SK-N-SH treated with all-trans-retinoic acid at 6 μM for 48 hours (cell line): ENCODE measurements at regions not wholly inside any gene's neighbourhood (a gene's known extent, or its start where the extent isn't known, plus 50 kb on each side); places are given as distances from the start of the nearest gene placed in this dataset.

Experiments
- ARNTL ChIP-seq: fragments of 450-650 bp; formaldehyde crosslinking; IDR thresholded peaks from 2 replicates; pipeline ENCODE4 v1.5.0; 2020; ENCODE audit warnings: low read depth, mild to moderate bottlenecking, moderate library complexity, borderline replicate concordance
- BACH2 ChIP-seq: fragments of 250-450 bp; sonication (Bioruptor Pico); IDR thresholded peaks from 2 replicates; pipeline ENCODE4 v1.9.0; 2021; ENCODE audit warnings: mild to moderate bottlenecking, borderline replicate concordance
- CSDC2 ChIP-seq: fragments of 250-450 bp; sonication (Bioruptor Pico); IDR thresholded peaks from 2 replicates; pipeline ENCODE4 v1.5.0; 2020; ENCODE audit warnings: mild to moderate bottlenecking, moderate library complexity
- ISL1 ChIP-seq: fragments of 250-450 bp; sonication (Bioruptor Pico); IDR thresholded peaks from 2 replicates; pipeline ENCODE4 v2.1.2; 2022; ENCODE audit warnings: mild to moderate bottlenecking, moderate library complexity
- OSR1 ChIP-seq: fragments of 250-450 bp; sonication (Bioruptor Pico); IDR thresholded peaks from 2 replicates; pipeline ENCODE4 v1.8.0; 2022; ENCODE audit warnings: moderate library complexity, mild to moderate bottlenecking, inconsistent platforms
- RARB ChIP-seq: fragments of 250-450 bp; sonication (Bioruptor Pico); IDR thresholded peaks from 2 replicates; pipeline ENCODE4 v1.8.0; 2021; ENCODE audit warnings: mild to moderate bottlenecking, moderate library complexity
- TCF4 ChIP-seq: fragments of 250-450 bp; sonication (Bioruptor Pico); IDR thresholded peaks from 2 replicates; pipeline ENCODE4 v1.8.0; 2021; ENCODE audit warnings: mild to moderate bottlenecking, moderate library complexity, borderline replicate concordance
- ZFP3 ChIP-seq: fragments of 250-450 bp; sonication (Bioruptor Pico); IDR thresholded peaks from 2 replicates; pipeline ENCODE4 v1.5.0; 2020; ENCODE audit warnings: mild to moderate bottlenecking, moderate library complexity
- ZFP30 ChIP-seq: fragments of 450-650 bp; formaldehyde crosslinking; IDR thresholded peaks from 2 replicates; pipeline ENCODE4 v1.5.0; 2022; ENCODE audit warnings: mild to moderate bottlenecking, moderate library complexity
- ZNF70 ChIP-seq: fragments of 450-650 bp; formaldehyde crosslinking; IDR thresholded peaks from 2 replicates; pipeline ENCODE4 v1.5.0; 2020; ENCODE audit warnings: mild to moderate bottlenecking, moderate library complexity
- TF ChIP-seq, protein P1 (sequence below): fragments of 250-450 bp; sonication (Bioruptor Pico); IDR thresholded peaks from 2 replicates; pipeline ENCODE4 v1.8.0; 2021; ENCODE audit warnings: low read depth, mild to moderate bottlenecking, moderate library complexity, borderline replicate concordance
- TF ChIP-seq, protein P2 (sequence below): fragments of 250-450 bp; sonication (Bioruptor Pico); IDR thresholded peaks from 2 replicates; pipeline ENCODE4 v1.8.0; 2020; ENCODE audit warnings: mild to moderate bottlenecking, moderate library complexity, borderline replicate concordance
- TF ChIP-seq, protein P3 (sequence below): fragments of 250-450 bp; sonication (Bioruptor Pico); IDR thresholded peaks from 2 replicates; pipeline ENCODE4 v1.5.1; 2021; ENCODE audit warnings: mild to moderate bottlenecking, moderate library complexity

GRCh38 chr20:24784607-24785006 lies 164.5 kb upstream of the CST7 start:
- TF ChIP-seq ARNTL: no peak
- TF ChIP-seq ZNF70 (CRISPR knock-in tag): no peak
- TF ChIP-seq TCF4 (CRISPR knock-in tag): no peak
- TF ChIP-seq, protein P1, sequence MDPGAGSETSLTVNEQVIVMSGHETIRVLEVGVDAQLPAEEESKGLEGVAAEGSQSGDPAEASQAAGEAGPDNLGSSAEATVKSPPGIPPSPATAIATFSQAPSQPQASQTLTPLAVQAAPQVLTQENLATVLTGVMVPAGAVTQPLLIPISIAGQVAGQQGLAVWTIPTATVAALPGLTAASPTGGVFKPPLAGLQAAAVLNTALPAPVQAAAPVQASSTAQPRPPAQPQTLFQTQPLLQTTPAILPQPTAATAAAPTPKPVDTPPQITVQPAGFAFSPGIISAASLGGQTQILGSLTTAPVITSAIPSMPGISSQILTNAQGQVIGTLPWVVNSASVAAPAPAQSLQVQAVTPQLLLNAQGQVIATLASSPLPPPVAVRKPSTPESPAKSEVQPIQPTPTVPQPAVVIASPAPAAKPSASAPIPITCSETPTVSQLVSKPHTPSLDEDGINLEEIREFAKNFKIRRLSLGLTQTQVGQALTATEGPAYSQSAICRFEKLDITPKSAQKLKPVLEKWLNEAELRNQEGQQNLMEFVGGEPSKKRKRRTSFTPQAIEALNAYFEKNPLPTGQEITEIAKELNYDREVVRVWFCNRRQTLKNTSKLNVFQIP (CRISPR knock-in tag): no peak
- no peak for TF ChIP-seq ZFP30
- no peak for TF ChIP-seq BACH2 (CRISPR knock-in tag)
- TF ChIP-seq RARB: no peak
- TF ChIP-seq, protein P2, sequence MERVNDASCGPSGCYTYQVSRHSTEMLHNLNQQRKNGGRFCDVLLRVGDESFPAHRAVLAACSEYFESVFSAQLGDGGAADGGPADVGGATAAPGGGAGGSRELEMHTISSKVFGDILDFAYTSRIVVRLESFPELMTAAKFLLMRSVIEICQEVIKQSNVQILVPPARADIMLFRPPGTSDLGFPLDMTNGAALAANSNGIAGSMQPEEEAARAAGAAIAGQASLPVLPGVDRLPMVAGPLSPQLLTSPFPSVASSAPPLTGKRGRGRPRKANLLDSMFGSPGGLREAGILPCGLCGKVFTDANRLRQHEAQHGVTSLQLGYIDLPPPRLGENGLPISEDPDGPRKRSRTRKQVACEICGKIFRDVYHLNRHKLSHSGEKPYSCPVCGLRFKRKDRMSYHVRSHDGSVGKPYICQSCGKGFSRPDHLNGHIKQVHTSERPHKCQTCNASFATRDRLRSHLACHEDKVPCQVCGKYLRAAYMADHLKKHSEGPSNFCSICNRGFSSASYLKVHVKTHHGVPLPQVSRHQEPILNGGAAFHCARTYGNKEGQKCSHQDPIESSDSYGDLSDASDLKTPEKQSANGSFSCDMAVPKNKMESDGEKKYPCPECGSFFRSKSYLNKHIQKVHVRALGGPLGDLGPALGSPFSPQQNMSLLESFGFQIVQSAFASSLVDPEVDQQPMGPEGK (CRISPR knock-in tag): no peak
- no peak for TF ChIP-seq ISL1 (CRISPR knock-in tag)
- TF ChIP-seq ZFP3 (CRISPR knock-in tag): no peak
- no peak for TF ChIP-seq CSDC2 (CRISPR knock-in tag)
- TF ChIP-seq, protein P3, sequence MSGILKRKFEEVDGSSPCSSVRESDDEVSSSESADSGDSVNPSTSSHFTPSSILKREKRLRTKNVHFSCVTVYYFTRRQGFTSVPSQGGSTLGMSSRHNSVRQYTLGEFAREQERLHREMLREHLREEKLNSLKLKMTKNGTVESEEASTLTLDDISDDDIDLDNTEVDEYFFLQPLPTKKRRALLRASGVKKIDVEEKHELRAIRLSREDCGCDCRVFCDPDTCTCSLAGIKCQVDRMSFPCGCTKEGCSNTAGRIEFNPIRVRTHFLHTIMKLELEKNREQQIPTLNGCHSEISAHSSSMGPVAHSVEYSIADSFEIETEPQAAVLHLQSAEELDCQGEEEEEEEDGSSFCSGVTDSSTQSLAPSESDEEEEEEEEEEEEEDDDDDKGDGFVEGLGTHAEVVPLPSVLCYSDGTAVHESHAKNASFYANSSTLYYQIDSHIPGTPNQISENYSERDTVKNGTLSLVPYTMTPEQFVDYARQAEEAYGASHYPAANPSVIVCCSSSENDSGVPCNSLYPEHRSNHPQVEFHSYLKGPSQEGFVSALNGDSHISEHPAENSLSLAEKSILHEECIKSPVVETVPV (CRISPR knock-in tag): no peak
- TF ChIP-seq OSR1 (CRISPR knock-in tag): no peak
